SW480 (cell line): ENCODE measurements at regions not wholly inside any gene's neighbourhood (a gene's known extent, or its start where the extent isn't known, plus 50 kb on each side); places are given as distances from the start of the nearest gene placed in this dataset.

ENCODE experiments used
- DNase-seq: peaks from one replicate; pipeline ENCODE4 v3.0.0-alpha.2; 2016; ENCODE audit warnings: low spot score

- no peak for DNase-seq
Measured at GRCh38 chr6:67362976-67363375, 1272.1 kb upstream of the ADGRB3 start.

GRCh38 chr6:67361264-67361663, 1273.8 kb upstream of the ADGRB3 start:
- DNase-seq = no peak

- no peak for DNase-seq
Measured at GRCh38 chr6:67358241-67358640, 1276.8 kb upstream of the ADGRB3 start.

GRCh38 chr6:67353861-67354260, 1281.2 kb upstream of the ADGRB3 start:
- DNase-seq = no peak

- DNase-seq = no peak
Measured at GRCh38 chr6:67352717-67353116, 1282.4 kb upstream of the ADGRB3 start.

GRCh38 chr6:67350729-67351128, 1284.4 kb upstream of the ADGRB3 start:
- DNase-seq = no peak

- DNase-seq = no peak
Measured at GRCh38 chr6:67345946-67346345, 1289.1 kb upstream of the ADGRB3 start.

GRCh38 chr6:67336014-67336413, 1299.1 kb upstream of the ADGRB3 start:
- no peak for DNase-seq

GRCh38 chr6:67331304-67331703, 1303.8 kb upstream of the ADGRB3 start:
- no peak for DNase-seq

GRCh38 chr6:67328269-67328668, 1306.8 kb upstream of the ADGRB3 start:
- DNase-seq = no peak

- DNase-seq = no peak
Measured at GRCh38 chr6:67300430-67301040, 1334.5 kb upstream of the ADGRB3 start.

- DNase-seq = no peak
Measured at GRCh38 chr6:67292169-67292568, 1342.9 kb upstream of the ADGRB3 start.

- no peak for DNase-seq
Measured at GRCh38 chr6:67287566-67287965, 1347.5 kb upstream of the ADGRB3 start.

- no peak for DNase-seq
Measured at GRCh38 chr6:67285770-67286495, 1349.1 kb upstream of the ADGRB3 start.

GRCh38 chr6:67277312-67277711, 1357.8 kb upstream of the ADGRB3 start:
- no peak for DNase-seq

GRCh38 chr6:67265996-67266921, 1368.8 kb upstream of the ADGRB3 start:
- no peak for DNase-seq

GRCh38 chr6:67252663-67253062, 1382.4 kb upstream of the ADGRB3 start:
- no peak for DNase-seq

GRCh38 chr6:67248077-67248476, 1387.0 kb upstream of the ADGRB3 start:
- DNase-seq = no peak

- DNase-seq = no peak
Measured at GRCh38 chr6:67244037-67244436, 1391.0 kb upstream of the ADGRB3 start.

- DNase-seq = no peak
Measured at GRCh38 chr6:67237277-67237676, 1397.8 kb upstream of the ADGRB3 start.

GRCh38 chr6:67231092-67231491, 1404.0 kb upstream of the ADGRB3 start:
- no peak for DNase-seq

GRCh38 chr6:67224989-67225388, 1410.1 kb upstream of the ADGRB3 start:
- DNase-seq = no peak

- no peak for DNase-seq
Measured at GRCh38 chr6:67221226-67221625, 1413.9 kb upstream of the ADGRB3 start.
